PC-3 (cell line): ENCODE measurements at regions not wholly inside any gene's neighbourhood (a gene's known extent, or its start where the extent isn't known, plus 50 kb on each side); places are given as distances from the start of the nearest gene placed in this dataset.

Experiments
- CTCF ChIP-seq: fragments of 300-600 bp; sonication (generic); conservative IDR thresholded peaks from 2 replicates; pipeline ENCODE4 v1.5.1; 2017; ENCODE audit warnings: antibody characterized with exemption, low read depth, mild to moderate bottlenecking, low read length
- EZH2 ChIP-seq: fragments of 300-600 bp; sonication (generic); IDR thresholded peaks from one replicate; pipeline ENCODE4 v1.6.1; 2017; ENCODE audit warnings: antibody characterized with exemption, mild to moderate bottlenecking, low read length; ENCODE audit not compliant: unreplicated experiment
- EZH2phosphoT487 ChIP-seq: fragments of 300-600 bp; sonication (generic); IDR thresholded peaks from 2 replicates; pipeline ENCODE4 v1.6.1; 2018; ENCODE audit warnings: mild to moderate bottlenecking, antibody characterized with exemption, low read length, borderline replicate concordance

- no peak for TF ChIP-seq CTCF
- TF ChIP-seq EZH2: no peak
- no peak for TF ChIP-seq EZH2phosphoT487
These were observed 69.2 kb upstream of the UBAC2 start for GRCh38 chr13:99131410-99131809.
